Fibroblast of peridontal ligament (primary cell): ENCODE measurements at regions not wholly inside any gene's neighbourhood (a gene's known extent, or its start where the extent isn't known, plus 50 kb on each side); places are given as distances from the start of the nearest gene placed in this dataset.
"Not testable (repeated sequence)": the region's sequence is repeated elsewhere in the genome, so short reads cannot be mapped to it uniquely, and the experiment has no call there.

Source experiments
- DNase-seq: peaks from one replicate; pipeline ENCODE4 v3.0.0-alpha.2; 2010; ENCODE audit errors: extremely low read depth

GRCh38 chr2:31736695-31737454 is 156.1 kb upstream of the SRD5A2 start:
- no peak for DNase-seq

- DNase-seq, result no peak
Measured at GRCh38 chr2:31735716-31736115, 155.0 kb upstream of the SRD5A2 start.

GRCh38 chr2:31729442-31730092 is 148.8 kb upstream of the SRD5A2 start:
- peak; percentile 49 for DNase-seq

- no peak for DNase-seq
Measured at GRCh38 chr2:31729065-31729439, 148.3 kb upstream of the SRD5A2 start.

- DNase-seq, result no peak
Measured at GRCh38 chr2:31728406-31729064, 147.8 kb upstream of the SRD5A2 start.

- DNase-seq, result no peak
Measured at GRCh38 chr2:31726457-31726856, 145.7 kb upstream of the SRD5A2 start.

GRCh38 chr2:31725444-31725843 is 144.7 kb upstream of the SRD5A2 start:
- no peak for DNase-seq

GRCh38 chr2:31711737-31712136 is 131.0 kb upstream of the SRD5A2 start:
- no peak for DNase-seq

GRCh38 chr2:31710121-31710520 is 129.4 kb upstream of the SRD5A2 start:
- no peak for DNase-seq

GRCh38 chr2:31707992-31708391 is 127.3 kb upstream of the SRD5A2 start:
- DNase-seq, result no peak

GRCh38 chr2:31704561-31705212 is 123.9 kb upstream of the SRD5A2 start:
- no peak for DNase-seq

GRCh38 chr2:31703253-31703652 is 122.5 kb upstream of the SRD5A2 start:
- DNase-seq, result no peak

GRCh38 chr2:31698722-31699121 is 118.0 kb upstream of the SRD5A2 start:
- no peak for DNase-seq

- no peak for DNase-seq
Measured at GRCh38 chr2:31696068-31696467, 115.3 kb upstream of the SRD5A2 start.

GRCh38 chr2:31694444-31694843 is 113.7 kb upstream of the SRD5A2 start:
- peak; percentile 2 for DNase-seq

GRCh38 chr2:31693882-31694281 is 113.1 kb upstream of the SRD5A2 start:
- peak; percentile 1 for DNase-seq

GRCh38 chr2:31688282-31688681 is 107.5 kb upstream of the SRD5A2 start:
- peak; percentile 2 for DNase-seq

- DNase-seq, result not testable (repeated sequence)
Measured at GRCh38 chr2:31683506-31683905, 102.8 kb upstream of the SRD5A2 start.

GRCh38 chr2:31675485-31675901 is 94.8 kb upstream of the SRD5A2 start:
- no peak for DNase-seq

- DNase-seq, result no peak
Measured at GRCh38 chr2:31674446-31674845, 93.7 kb upstream of the SRD5A2 start.

- DNase-seq, result no peak
Measured at GRCh38 chr2:31666878-31667277, 86.1 kb upstream of the SRD5A2 start.

- no peak for DNase-seq
Measured at GRCh38 chr2:31664949-31665724, 84.4 kb upstream of the SRD5A2 start.
